HG03039 (cell line): ENCODE measurements at regions not wholly inside any gene's neighbourhood (a gene's known extent, or its start where the extent isn't known, plus 50 kb on each side); places are given as distances from the start of the nearest gene placed in this dataset.

Experiments
- ATAC-seq: cut with Tn5 transposase; IDR thresholded peaks from one replicate; pipeline ENCODE4 v1.9.1; 2021; ENCODE audit warnings: mild to moderate bottlenecking, moderate library complexity; ENCODE audit not compliant: unreplicated experiment

- no peak for ATAC-seq
Measured at GRCh38 chr1:221334062-221334461, 407.8 kb downstream of the DUSP10 start.

GRCh38 chr1:221335161-221336101 lies 406.5 kb downstream of the DUSP10 start:
- no peak for ATAC-seq

- no peak for ATAC-seq
Measured at GRCh38 chr1:221336126-221336525, 405.8 kb downstream of the DUSP10 start.

- no peak for ATAC-seq
Measured at GRCh38 chr1:221337106-221337505, 404.8 kb downstream of the DUSP10 start.

- ATAC-seq, result no peak
Measured at GRCh38 chr1:221343136-221343535, 398.8 kb downstream of the DUSP10 start.

- no peak for ATAC-seq
Measured at GRCh38 chr1:221343607-221344006, 398.3 kb downstream of the DUSP10 start.

GRCh38 chr1:221344693-221345092 lies 397.2 kb downstream of the DUSP10 start:
- no peak for ATAC-seq

- no peak for ATAC-seq
Measured at GRCh38 chr1:221347706-221348105, 394.2 kb downstream of the DUSP10 start.

GRCh38 chr1:221350091-221350490 lies 391.8 kb downstream of the DUSP10 start:
- no peak for ATAC-seq

GRCh38 chr1:221356693-221357092 lies 385.2 kb downstream of the DUSP10 start:
- ATAC-seq, result no peak

GRCh38 chr1:221363039-221363438 lies 378.9 kb downstream of the DUSP10 start:
- ATAC-seq, result no peak

GRCh38 chr1:221366495-221367110 lies 375.3 kb downstream of the DUSP10 start:
- ATAC-seq, result no peak

- ATAC-seq, result no peak
Measured at GRCh38 chr1:221371705-221372104, 370.2 kb downstream of the DUSP10 start.

- ATAC-seq, result no peak
Measured at GRCh38 chr1:221373795-221374194, 368.1 kb downstream of the DUSP10 start.

GRCh38 chr1:221376286-221376685 lies 365.6 kb downstream of the DUSP10 start:
- no peak for ATAC-seq

- ATAC-seq, result no peak
Measured at GRCh38 chr1:221381910-221382623, 359.8 kb downstream of the DUSP10 start.

GRCh38 chr1:221392453-221392852 lies 349.4 kb downstream of the DUSP10 start:
- no peak for ATAC-seq

GRCh38 chr1:221394011-221394544 lies 347.8 kb downstream of the DUSP10 start:
- no peak for ATAC-seq

- no peak for ATAC-seq
Measured at GRCh38 chr1:221396526-221396925, 345.4 kb downstream of the DUSP10 start.

GRCh38 chr1:221397141-221397540 lies 344.7 kb downstream of the DUSP10 start:
- ATAC-seq, result no peak

- ATAC-seq, result no peak
Measured at GRCh38 chr1:221397606-221398005, 344.3 kb downstream of the DUSP10 start.
